OCI-LY3 (cell line): ENCODE measurements at regions not wholly inside any gene's neighbourhood (a gene's known extent, or its start where the extent isn't known, plus 50 kb on each side); places are given as distances from the start of the nearest gene placed in this dataset.

Source experiments
- H2AFZ ChIP-seq: fragments of 200-600, 300-600 bp; shearing (Covaris generic); 2 replicates; pipeline ENCODE4 v1.6.0; 2014; ENCODE audit warnings: antibody characterized with exemption, low read depth, low read length
- H3K27ac ChIP-seq: fragments of 200-600, 300-600 bp; sonication (generic); 2 replicates; pipeline ENCODE4 v1.5.1; 2014; ENCODE audit warnings: mild to moderate bottlenecking, low read length, moderate library complexity, mixed read lengths
- H3K27me3 ChIP-seq: fragments of 200-600, 300-600 bp; sonication (generic); 2 replicates; pipeline ENCODE4 v1.6.1; 2014; ENCODE audit warnings: low read depth, low read length, mixed read lengths
- H3K36me3 ChIP-seq: fragments of 200-600, 300-600 bp; sonication (generic); replicated peaks from 2 replicates; pipeline ENCODE3; 2014; ENCODE audit warnings: low read depth, low read length, mixed read lengths
- H3K4me1 ChIP-seq: fragments of 300-600, 200-600 bp; sonication (generic); 2 replicates; pipeline ENCODE4 v1.6.1; 2014; ENCODE audit warnings: low read length, mixed read lengths
- H3K4me2 ChIP-seq: fragments of 200-600, 300-600 bp; sonication (generic); 2 replicates; pipeline ENCODE4 v1.6.1; 2014; ENCODE audit warnings: low read length, mixed read lengths
- H3K4me3 ChIP-seq: fragments of 300-600, 200-600 bp; sonication (generic); 2 replicates; pipeline ENCODE4 v1.5.1; 2014; ENCODE audit warnings: antibody characterized with exemption, mild to moderate bottlenecking, low read length, moderate library complexity
- H3K79me2 ChIP-seq: fragments of 300-600, 200-600 bp; shearing (Covaris generic); 2 replicates; pipeline ENCODE4 v1.6.1; 2014; ENCODE audit warnings: mild to moderate bottlenecking, low read length, mixed read lengths
- H3K9ac ChIP-seq: fragments of 300-600, 200-600 bp; shearing (Covaris generic); 2 replicates; pipeline ENCODE4 v1.6.0; 2014; ENCODE audit warnings: mild to moderate bottlenecking, low read length, moderate library complexity
- H3K9me3 ChIP-seq: fragments of 200-600, 300-600 bp; shearing (Covaris generic); 2 replicates; pipeline ENCODE4 v1.6.1; 2014; ENCODE audit warnings: low read length, mixed read lengths; ENCODE audit not compliant: insufficient read depth
- H4K20me1 ChIP-seq: fragments of 200-600, 300-600 bp; sonication (generic); 2 replicates; pipeline ENCODE4 v1.6.1; 2016; ENCODE audit warnings: low read length, mixed read lengths; ENCODE audit not compliant: insufficient read depth
- EZH2phosphoT487 ChIP-seq: fragments of 200-600 bp; shearing (Covaris generic); IDR thresholded peaks from 2 replicates; pipeline ENCODE4 v1.6.1; 2018; ENCODE audit warnings: antibody characterized with exemption, mixed run types, low read depth
- TF ChIP-seq, protein P1 (sequence below): fragments of 200-600, 300-600 bp; sonication (generic); IDR thresholded peaks from 2 replicates; pipeline ENCODE4 v1.5.1; 2014; ENCODE audit warnings: antibody characterized with exemption, low read length, low read depth

DNA sequence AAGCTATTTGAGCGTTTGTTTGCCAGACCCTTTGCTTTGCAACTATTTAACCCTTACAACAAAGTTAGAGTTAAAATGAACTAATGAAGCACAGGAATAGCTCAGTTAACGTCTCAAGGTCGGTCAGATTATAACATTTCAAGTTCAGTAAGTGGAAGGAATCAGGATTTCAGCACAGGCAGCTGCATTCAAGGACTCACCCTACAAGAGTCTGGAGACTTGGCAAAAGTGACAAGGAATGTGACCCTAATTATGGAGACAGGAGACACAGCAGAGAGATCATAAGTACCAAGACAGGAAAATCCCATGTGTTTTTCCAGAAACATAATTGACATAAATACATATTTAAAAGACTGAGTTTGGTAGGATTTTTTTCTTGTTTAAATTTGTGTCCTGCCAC is 1481.7 kb downstream of the TECRL start:
- no peaks in the 10 kb centered on the region for H3K79me2 ChIP-seq
- H3K9ac ChIP-seq = no peak overlapping the region
- H3K4me2 ChIP-seq = no peak overlapping the region
- no peaks in the 10 kb centered on the region for H3K36me3 ChIP-seq
- no peaks in the 10 kb centered on the region for H3K4me1 ChIP-seq
- H3K27ac ChIP-seq = no peak overlapping the region
- H4K20me1 ChIP-seq = no peaks in the 10 kb centered on the region
- no peak overlapping the region for H2AFZ ChIP-seq
- TF ChIP-seq EZH2phosphoT487 = no peak
- TF ChIP-seq, protein P1, sequence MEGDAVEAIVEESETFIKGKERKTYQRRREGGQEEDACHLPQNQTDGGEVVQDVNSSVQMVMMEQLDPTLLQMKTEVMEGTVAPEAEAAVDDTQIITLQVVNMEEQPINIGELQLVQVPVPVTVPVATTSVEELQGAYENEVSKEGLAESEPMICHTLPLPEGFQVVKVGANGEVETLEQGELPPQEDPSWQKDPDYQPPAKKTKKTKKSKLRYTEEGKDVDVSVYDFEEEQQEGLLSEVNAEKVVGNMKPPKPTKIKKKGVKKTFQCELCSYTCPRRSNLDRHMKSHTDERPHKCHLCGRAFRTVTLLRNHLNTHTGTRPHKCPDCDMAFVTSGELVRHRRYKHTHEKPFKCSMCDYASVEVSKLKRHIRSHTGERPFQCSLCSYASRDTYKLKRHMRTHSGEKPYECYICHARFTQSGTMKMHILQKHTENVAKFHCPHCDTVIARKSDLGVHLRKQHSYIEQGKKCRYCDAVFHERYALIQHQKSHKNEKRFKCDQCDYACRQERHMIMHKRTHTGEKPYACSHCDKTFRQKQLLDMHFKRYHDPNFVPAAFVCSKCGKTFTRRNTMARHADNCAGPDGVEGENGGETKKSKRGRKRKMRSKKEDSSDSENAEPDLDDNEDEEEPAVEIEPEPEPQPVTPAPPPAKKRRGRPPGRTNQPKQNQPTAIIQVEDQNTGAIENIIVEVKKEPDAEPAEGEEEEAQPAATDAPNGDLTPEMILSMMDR = no peak
- no peak overlapping the region for H3K4me3 ChIP-seq
- no peaks in the 10 kb centered on the region for H3K9me3 ChIP-seq
- no peaks in the 10 kb centered on the region for H3K27me3 ChIP-seq

DNA sequence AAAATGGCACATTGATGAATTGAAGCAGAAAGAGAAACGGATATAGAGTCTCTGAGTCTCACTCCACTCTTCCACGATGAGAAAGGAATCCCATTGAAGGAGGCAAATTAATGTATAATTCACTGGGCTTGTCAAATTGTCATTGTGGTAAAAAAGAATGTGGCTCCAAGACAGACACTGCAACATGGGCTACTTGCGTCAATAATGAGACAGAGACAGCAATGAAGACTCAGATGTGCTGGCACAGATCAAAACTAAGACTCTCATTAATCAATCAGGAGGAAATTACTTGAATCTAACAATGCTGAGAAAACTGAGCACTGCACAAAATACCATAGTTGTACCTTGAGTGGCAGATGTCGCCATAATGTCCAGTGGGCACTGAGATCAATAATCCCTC is 1485.5 kb downstream of the TECRL start:
- Histone ChIP-seq H3K79me2 (no peaks in the 10 kb centered on the region), H3K4me3 (no peak overlapping the region), H3K36me3 (no peaks in the 10 kb centered on the region), H2AFZ (peak overlapping the region; percentile 53; the same call in 1 of the 2 replicates), H3K4me2 (no peak overlapping the region), H3K9ac (no peak overlapping the region), H3K27ac (no peak overlapping the region), H4K20me1 (no peaks in the 10 kb centered on the region), H3K27me3 (no peaks in the 10 kb centered on the region), H3K4me1 (no peaks in the 10 kb centered on the region), H3K9me3 (no peaks in the 10 kb centered on the region)
- TF ChIP-seq, protein P1 = no peak
- no peak for TF ChIP-seq EZH2phosphoT487

DNA sequence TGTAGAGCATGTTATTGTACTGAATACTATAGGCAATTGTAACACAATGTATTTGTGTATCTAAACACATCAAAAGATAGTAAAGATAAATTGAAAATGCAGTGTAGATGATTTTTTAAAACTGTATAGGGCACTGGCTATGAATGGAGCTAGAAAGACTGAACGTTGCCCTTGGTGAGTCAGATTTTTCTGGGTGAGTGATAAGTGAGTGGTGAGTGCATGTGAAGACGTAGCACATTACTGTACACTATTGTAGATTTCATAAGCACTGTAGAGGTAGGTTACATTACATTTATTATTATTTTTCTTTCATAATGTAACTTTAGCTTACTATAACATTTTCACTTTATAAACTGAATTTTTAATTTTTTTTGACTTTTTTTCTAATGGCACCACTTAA is 1491.6 kb downstream of the TECRL start:
- H2AFZ ChIP-seq = no peak overlapping the region
- no peaks in the 10 kb centered on the region for H3K36me3 ChIP-seq
- H3K9me3 ChIP-seq = no peaks in the 10 kb centered on the region
- H4K20me1 ChIP-seq = no peaks in the 10 kb centered on the region
- no peaks in the 10 kb centered on the region for H3K4me1 ChIP-seq
- H3K4me3 ChIP-seq = no peak overlapping the region
- H3K27me3 ChIP-seq = no peaks in the 10 kb centered on the region
- H3K4me2 ChIP-seq = no peak overlapping the region
- no peak overlapping the region for H3K9ac ChIP-seq
- H3K79me2 ChIP-seq = no peaks in the 10 kb centered on the region
- no peak overlapping the region for H3K27ac ChIP-seq
- TF ChIP-seq, protein P1 = no peak
- TF ChIP-seq EZH2phosphoT487 = no peak

DNA sequence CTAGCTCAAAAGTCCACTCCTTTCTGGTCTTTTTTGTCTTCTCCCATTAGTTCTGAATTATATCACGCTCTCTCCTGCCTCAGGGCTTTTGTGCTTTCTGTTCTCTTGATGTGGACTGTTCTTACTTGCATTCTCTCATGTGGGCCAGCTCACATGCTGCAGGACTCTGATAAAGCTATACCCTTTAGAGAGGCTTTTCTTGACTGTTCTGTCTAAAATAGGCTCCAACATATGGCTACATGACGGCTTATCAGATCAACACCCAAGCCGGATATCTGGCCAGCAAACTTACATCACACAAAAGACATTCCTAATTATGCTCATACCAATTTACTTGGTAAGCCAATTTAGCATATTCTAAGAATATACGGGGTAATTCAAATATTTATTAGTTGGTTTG is 1494.5 kb downstream of the TECRL start:
- Histone ChIP-seq H3K9ac (no peak overlapping the region), H3K4me2 (no peak overlapping the region), H2AFZ (no peak overlapping the region), H3K9me3 (no peaks in the 10 kb centered on the region), H3K79me2 (no peaks in the 10 kb centered on the region), H3K4me1 (no peaks in the 10 kb centered on the region), H3K27ac (no peak overlapping the region), H3K4me3 (no peak overlapping the region), H4K20me1 (no peaks in the 10 kb centered on the region), H3K27me3 (no peaks in the 10 kb centered on the region), H3K36me3 (no peaks in the 10 kb centered on the region)
- TF ChIP-seq, protein P1 = no peak
- TF ChIP-seq EZH2phosphoT487 = no peak
